K562 (cell line): ENCODE measurements at regions not wholly inside any gene's neighbourhood (a gene's known extent, or its start where the extent isn't known, plus 50 kb on each side); places are given as distances from the start of the nearest gene placed in this dataset.

Experiments used
- ATAC-seq: fragments of 200-7000 bp; cut with Tn5 transposase; 3 replicates; pipeline ENCODE4 v1.9.1; 2020; ENCODE audit warnings: moderate library complexity
- BruUV-seq: library from RNA; stranded (reverse); fragments of 400-500 nt; replicated peaks from 2 replicates; lab custom pipeline; 2021; lab: Mats Ljungman, UMichigan
- CTCF ChIA-PET: fragments of 300-600 bp; formaldehyde crosslinking; extraction: SDS; loops from one replicate; lab custom pipeline; 2021; ENCODE audit warnings: low intra/inter-chr PET ratio; lab: Yijun Ruan, JAX
- POLR2A ChIA-PET: fragments of 300-600, 350-650 bp; sonication (Branson Sonifier 250); formaldehyde crosslinking; extraction: SDS; loops from one replicate; lab custom pipeline; 2021; ENCODE audit warnings: antibody characterized with exemption, inconsistent platforms; lab: Yijun Ruan, JAX
- DNase-seq, 4 experiments: peaks; one replicate each; pipeline versions ENCODE4 v3.0.0 to v3.0.0-alpha.2; 2011 to 2018; ENCODE audit warnings: low spot score in 3 of 4, mixed read lengths in 3 of 4; ENCODE audit errors: extremely low read depth in 1 of 4
- FAIRE-seq: peaks from 2 replicates; lab custom pipeline; 2011; peaks lifted over from hg19 to GRCh38; lab: Jason Lieb, UNC
- H2AFZ ChIP-seq: 2 replicates; pipeline ENCODE4 v1.6.0; 2011; ENCODE audit warnings: low read depth, low read length, control low read depth, inconsistent platforms
- H3K27ac ChIP-seq: fragments of 200-600 bp; 3 replicates; pipeline ENCODE4 v1.8.0; 2011; ENCODE audit warnings: low read depth, mild to moderate bottlenecking, control low read depth, inconsistent platforms, low read length, moderate library complexity, mixed read lengths; ENCODE audit errors: extremely low read depth
- H3K27me3 ChIP-seq, 2 experiments: fragments of 300-600 bp in 1 of 2; 2 replicates in 1 of 2; 3 replicates in 1 of 2; pipeline versions ENCODE4 v1.6.0 to v1.8.0; 2011; ENCODE audit warnings: inconsistent platforms in 2 of 2, low read length in 2 of 2, mild to moderate bottlenecking in 1 of 2, mixed read lengths in 1 of 2, moderate library complexity in 1 of 2; ENCODE audit not compliant: control insufficient read depth in 2 of 2, insufficient read depth in 2 of 2
- H3K36me3 ChIP-seq: fragments of 300-600 bp; 3 replicates; pipeline ENCODE4 v1.8.0; 2011; ENCODE audit warnings: mild to moderate bottlenecking, low read length, inconsistent platforms; ENCODE audit not compliant: control insufficient read depth, insufficient read depth
- H3K4me1 ChIP-seq, 2 experiments: fragments of 200-600 bp in 1 of 2; replicated peaks in 1 of 2; 2 replicates in 1 of 2; 3 replicates in 1 of 2; pipeline versions ENCODE4 v1.5.1 to v1.8.0; 2011; ENCODE audit warnings: inconsistent platforms in 2 of 2, low read length in 2 of 2, mild to moderate bottlenecking in 1 of 2, mixed read lengths in 1 of 2, moderate library complexity in 1 of 2; ENCODE audit not compliant: control insufficient read depth in 2 of 2, insufficient read depth in 2 of 2
- H3K4me2 ChIP-seq: 2 replicates; pipeline ENCODE4 v1.6.1; 2011; ENCODE audit warnings: low read length, control low read depth, inconsistent platforms, mixed read lengths; ENCODE audit not compliant: insufficient read depth
- H3K4me3 ChIP-seq: fragments of 200-600 bp; sonication (generic), shearing (Covaris generic); 2 replicates; pipeline ENCODE4 v1.5.1; 2016; ENCODE audit warnings: control low read depth, inconsistent platforms
- H3K79me2 ChIP-seq: fragments of 200-600 bp; 3 replicates; pipeline ENCODE4 v1.8.0; 2011; ENCODE audit warnings: low read length, inconsistent platforms; ENCODE audit not compliant: control insufficient read depth, insufficient read depth
- H3K9ac ChIP-seq, 2 experiments: 2 replicates each; pipeline versions ENCODE4 v1.6.0 to v1.6.1; 2011; ENCODE audit warnings: low read depth in 2 of 2, low read length in 2 of 2, control low read depth in 1 of 2, inconsistent platforms in 1 of 2, mild to moderate bottlenecking in 1 of 2, mixed read lengths in 1 of 2; ENCODE audit not compliant: insufficient read depth in 1 of 2
- H3K9me1 ChIP-seq: one replicate; pipeline ENCODE4 v1.6.0; 2011; ENCODE audit warnings: inconsistent platforms, mild to moderate bottlenecking, low read length, moderate library complexity; ENCODE audit not compliant: control insufficient read depth, insufficient read depth
- H3K9me3 ChIP-seq: replicated peaks from 2 replicates; pipeline ENCODE4 v1.5.1; 2011; ENCODE audit warnings: low read depth, low read length, inconsistent platforms; ENCODE audit not compliant: control insufficient read depth, insufficient read depth
- H4K20me1 ChIP-seq: replicated peaks from 2 replicates; pipeline ENCODE4 v1.6.1; 2011; ENCODE audit warnings: low read length, inconsistent platforms, mixed read lengths; ENCODE audit not compliant: control insufficient read depth, insufficient read depth
- ARID2 ChIP-seq: fragments of 450-650 bp; IDR thresholded peaks from 2 replicates; pipeline ENCODE4 v1.6.1; 2017; ENCODE audit warnings: antibody characterized with exemption, mild to moderate bottlenecking
- BRCA1 ChIP-seq, 2 experiments: fragments of 450-650 bp in 1 of 2; sonication (generic) in 1 of 2; formaldehyde crosslinking in 1 of 2; IDR thresholded peaks; 2 replicates each; pipeline versions ENCODE4 v1.5.0 to v1.6.1; 2017 to 2020; ENCODE audit warnings: mild to moderate bottlenecking in 1 of 2, missing genetic modification reagents in 1 of 2
- CHAMP1 ChIP-seq: fragments of 450-650 bp; IDR thresholded peaks from 2 replicates; pipeline ENCODE4 v1.6.1; 2016; ENCODE audit warnings: mild to moderate bottlenecking
- CHCHD3 ChIP-seq: fragments of 250-450 bp; sonication (Bioruptor Pico); IDR thresholded peaks from 2 replicates; pipeline ENCODE4 v2.1.2; 2022; ENCODE audit warnings: mild to moderate bottlenecking
- CHD2 ChIP-seq: IDR thresholded peaks from 2 replicates; pipeline ENCODE4 v1.6.1; 2011; ENCODE audit warnings: low read depth, low read length
- HMBOX1 ChIP-seq: sonication (generic); IDR thresholded peaks from 2 replicates; pipeline ENCODE4 v1.6.1; 2016
- KLF1 ChIP-seq: fragments of 450-650 bp; IDR thresholded peaks from 2 replicates; pipeline ENCODE4 v1.6.1; 2016; ENCODE audit warnings: missing genetic modification characterization, missing compliant biosample characterization
- NKRF ChIP-seq: fragments of 450-650 bp; IDR thresholded peaks from 2 replicates; pipeline ENCODE4 v1.6.1; 2016; ENCODE audit warnings: borderline replicate concordance
- RBM39 ChIP-seq: fragments of 200-400 bp; formaldehyde crosslinking; optimal IDR thresholded peaks from 2 replicates; pipeline ENCODE3; 2018; ENCODE audit warnings: low read depth, low read length
- SMAD1 ChIP-seq: fragments of 150-350 bp; IDR thresholded peaks from 2 replicates; pipeline ENCODE4 v1.6.1; 2014; ENCODE audit warnings: low read length, low read depth; ENCODE audit not compliant: partially characterized antibody
- SMARCA5 ChIP-seq: fragments of 450-650 bp; IDR thresholded peaks from 2 replicates; pipeline ENCODE4 v1.6.1; 2016
- XRCC3 ChIP-seq: fragments of 450-650 bp; IDR thresholded peaks from 2 replicates; pipeline ENCODE4 v1.6.1; 2017; ENCODE audit warnings: mild to moderate bottlenecking, moderate library complexity
- ZNF639 ChIP-seq, 2 experiments: fragments of 200-800 bp in 1 of 2; sonication (Bioruptor generic) in 1 of 2; sonication (generic) in 1 of 2; formaldehyde crosslinking in 1 of 2; IDR thresholded peaks in 1 of 2; conservative IDR thresholded peaks in 1 of 2; 2 replicates each; pipeline versions ENCODE4 v1.5.0 to v1.6.1; 2016 to 2020; ENCODE audit warnings: missing compliant biosample characterization in 1 of 2, missing genetic modification characterization in 1 of 2, missing genetic modification reagents in 1 of 2
- ZNF717 ChIP-seq: fragments of 250-450 bp; sonication (Bioruptor Pico); IDR thresholded peaks from 2 replicates; pipeline ENCODE4 v1.5.0; 2021
- ZNF77 ChIP-seq: fragments of 250-450 bp; sonication (Bioruptor Pico); IDR thresholded peaks from 2 replicates; pipeline ENCODE4 v1.5.0; 2020
- ZNF780A ChIP-seq: fragments of 250-450 bp; sonication (Bioruptor Pico); IDR thresholded peaks from 2 replicates; pipeline ENCODE4 v1.5.0; 2021; ENCODE audit warnings: mild to moderate bottlenecking
- WGBS: fragments of 100-300 bp; shearing (Covaris generic); methylation state at CpG from one replicate; pipeline ENCODE4 v1.1.6; 2016; ENCODE audit warnings: low coverage, mixed read lengths; ENCODE audit not compliant: insufficient coverage; ENCODE audit errors: missing lambda C conversion rate; 5-methylcytosine and 5-hydroxymethylcytosine counted together
- in situ Hi-C: fragments of 300-500 bp; cut with MboI; formaldehyde crosslinking; loops from 4 replicates; pipeline ENCODE4 v1.15.0; 2018; ENCODE audit warnings: inconsistent platforms, mixed read lengths
- intact Hi-C: fragments of 100-400 bp; cut with micrococcal nuclease; formaldehyde crosslinking; loops from 2 replicates; pipeline ENCODE4 v1.14.2; 2022

- no peak for TF ChIP-seq CHAMP1
- no peak for TF ChIP-seq CHCHD3 (CRISPR knock-in tag)
- TF ChIP-seq ARID2, result no peak
- no peak for TF ChIP-seq RBM39
- TF ChIP-seq SMAD1, result no peak
Observed at GRCh38 chr14:22203036-22203435, 386.0 kb downstream of the DAD1 start (continued).

- ChIA-PET POLR2A (no interaction called here), CTCF (no interaction called here)
- intact Hi-C loops, result no loop called here
- Histone ChIP-seq H3K9me1 (no peaks in the 10 kb centered on the region), H3K79me2 (no peaks in the 10 kb centered on the region), H3K4me1 (no peaks in the 10 kb centered on the region), H2AFZ (no peak overlapping the region), H3K4me3 (no peak overlapping the region), H4K20me1 (no peaks in the 10 kb centered on the region), H3K9me3 (no peaks in the 10 kb centered on the region), H3K9ac (no peak overlapping the region), H3K27ac (no peak overlapping the region), H3K36me3 (no peaks in the 10 kb centered on the region), H3K4me2 (no peak overlapping the region), H3K27me3 (no peaks in the 10 kb centered on the region)
- no peak for ATAC-seq
- no peak for DNase-seq
- BruUV-seq, result no TSS peak
- 0% methylated on average over 2 of the region's 2 CpGs for WGBS
- in situ Hi-C loops, result no loop called here
- FAIRE-seq, result no peak
- TF ChIP-seq ZNF639 (CRISPR knock-in tag; conservative IDR thresholded peaks at IDR 0.05 in 1 of 2, IDR thresholded peaks at IDR 0.05 in 1 of 2) (no peak), BRCA1 (IDR thresholded peaks at IDR 0.05) (no peak), BRCA1 (CRISPR knock-in tag; IDR thresholded peaks at IDR 0.05) (no peak), KLF1 (no peak), HMBOX1 (no peak), NKRF (no peak), CHD2 (no peak), SMARCA5 (no peak), XRCC3 (no peak), ZNF77 (CRISPR knock-in tag) (no peak), ZNF780A (CRISPR knock-in tag) (no peak), ZNF717 (CRISPR knock-in tag) (no peak)
Observed at GRCh38 chr14:22202313-22202712, 386.7 kb downstream of the DAD1 start.
